HG03558 (cell line): ENCODE measurements at regions not wholly inside any gene's neighbourhood (a gene's known extent, or its start where the extent isn't known, plus 50 kb on each side); places are given as distances from the start of the nearest gene placed in this dataset.
"Not testable (repeated sequence)": the region's sequence is repeated elsewhere in the genome, so short reads cannot be mapped to it uniquely, and the experiment has no call there.

Source experiments
- ATAC-seq: cut with Tn5 transposase; IDR thresholded peaks from one replicate; pipeline ENCODE4 v1.9.1; 2021; ENCODE audit warnings: moderate number of reproducible peaks; ENCODE audit not compliant: unreplicated experiment; ENCODE audit errors: extremely low read depth

- no peak for ATAC-seq
Observed at GRCh38 chrX:118250445-118250844, 95.5 kb upstream of the WDR44 start.

DNA sequence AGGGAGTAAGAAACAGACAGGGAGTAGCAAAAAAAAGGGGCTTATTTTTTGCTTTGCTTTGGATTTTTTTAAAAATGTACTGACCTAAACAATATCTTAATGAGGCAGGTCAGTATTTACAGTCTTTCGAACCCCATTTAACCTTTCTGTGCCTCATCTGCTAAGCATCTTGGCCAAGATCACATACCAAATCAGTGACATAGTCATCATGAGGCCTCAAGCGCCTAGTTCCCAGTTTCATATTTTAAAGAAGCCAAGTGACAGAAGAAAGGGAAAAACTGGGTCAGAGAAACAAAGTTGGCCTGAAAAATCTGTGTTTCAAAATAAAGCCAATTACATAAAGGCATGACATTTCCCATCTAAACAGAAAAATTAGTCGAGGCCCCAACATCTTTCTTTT is 94.6 kb upstream of the WDR44 start:
- no peak for ATAC-seq

DNA sequence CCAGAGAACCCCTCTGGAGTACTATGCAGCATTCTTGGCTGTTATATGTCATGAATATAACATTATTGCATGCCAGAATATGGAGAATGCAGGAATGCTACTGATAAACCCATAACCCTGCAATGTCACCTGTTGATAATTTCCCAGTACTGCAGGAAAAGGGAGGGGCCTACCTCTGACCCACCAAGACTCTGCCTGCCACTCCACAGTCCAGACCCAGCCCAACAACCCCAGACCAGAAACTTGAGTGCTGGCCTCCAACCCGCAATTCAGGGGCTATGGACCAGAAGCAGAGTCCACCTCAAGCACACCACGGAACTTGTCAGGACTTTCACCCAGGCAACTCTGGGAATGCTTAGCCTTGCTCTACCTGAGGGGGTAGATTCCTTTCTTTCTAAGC is 92.9 kb upstream of the WDR44 start:
- no peak for ATAC-seq

DNA sequence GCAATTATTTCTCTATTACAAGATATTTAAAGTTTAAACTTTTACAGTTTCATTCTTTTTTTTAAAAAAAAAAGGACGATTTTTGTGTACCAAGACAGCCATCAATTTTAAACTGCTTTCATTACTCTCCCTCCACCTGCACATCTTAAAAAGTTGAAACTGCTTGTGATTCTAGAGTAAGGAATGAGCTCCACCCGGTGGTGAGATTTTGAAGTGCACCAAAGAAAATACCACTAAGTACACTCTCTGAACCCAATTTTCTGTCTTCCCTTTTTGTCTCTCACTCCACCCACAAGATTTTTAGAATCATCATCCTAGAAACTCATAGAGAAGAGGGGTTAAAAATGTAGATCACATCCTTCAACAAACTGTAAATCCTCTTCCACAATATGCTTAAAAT is 91.3 kb upstream of the WDR44 start:
- ATAC-seq: peak; percentile 47

GRCh38 chrX:118255921-118256320 is 90.0 kb upstream of the WDR44 start:
- no peak for ATAC-seq

DNA sequence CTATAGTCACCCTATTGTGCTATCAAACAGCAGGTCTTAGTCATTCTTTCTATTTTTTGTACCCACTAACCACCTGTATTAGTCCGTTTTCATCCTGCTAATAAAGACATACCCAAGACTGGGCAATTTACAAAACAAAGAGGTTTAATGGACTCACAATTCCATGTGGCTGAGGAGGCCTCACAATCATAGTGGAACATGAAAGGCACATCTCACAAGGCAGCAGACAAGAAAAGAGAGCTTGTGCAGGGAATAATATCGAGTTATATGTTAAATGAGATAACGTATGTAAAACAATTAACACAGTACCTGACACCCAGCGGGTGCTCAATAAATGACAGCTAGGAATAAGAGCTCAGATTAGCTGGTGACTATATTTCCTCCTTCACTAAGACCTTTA is 88.1 kb upstream of the WDR44 start:
- no peak for ATAC-seq

GRCh38 chrX:118259213-118259612 is 86.7 kb upstream of the WDR44 start:
- ATAC-seq: no peak

DNA sequence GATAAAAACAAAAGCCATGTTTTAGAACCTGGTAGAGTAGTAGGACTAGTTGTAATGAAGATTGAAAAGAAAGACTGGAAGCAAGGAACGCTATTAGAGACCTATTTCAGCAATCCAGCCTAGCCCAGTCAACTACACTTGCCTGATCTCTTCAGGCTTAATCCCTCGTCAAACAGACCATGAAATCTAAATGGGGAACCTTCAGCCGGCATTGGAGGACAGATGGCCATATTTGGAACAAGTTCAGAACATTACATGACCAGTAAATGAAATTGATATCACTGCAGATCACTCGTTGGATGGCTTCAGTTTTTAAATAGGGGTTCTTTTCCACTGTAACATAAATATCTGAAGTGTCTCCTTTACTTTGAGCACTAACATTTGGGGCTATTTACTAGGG is 84.8 kb upstream of the WDR44 start:
- ATAC-seq: no peak

- no peak for ATAC-seq
Observed at GRCh38 chrX:118271775-118272174, 74.1 kb upstream of the WDR44 start.

GRCh38 chrX:118272242-118272641 is 73.7 kb upstream of the WDR44 start:
- ATAC-seq: no peak

GRCh38 chrX:118286066-118286762 is 59.7 kb upstream of the WDR44 start:
- no peak for ATAC-seq

DNA sequence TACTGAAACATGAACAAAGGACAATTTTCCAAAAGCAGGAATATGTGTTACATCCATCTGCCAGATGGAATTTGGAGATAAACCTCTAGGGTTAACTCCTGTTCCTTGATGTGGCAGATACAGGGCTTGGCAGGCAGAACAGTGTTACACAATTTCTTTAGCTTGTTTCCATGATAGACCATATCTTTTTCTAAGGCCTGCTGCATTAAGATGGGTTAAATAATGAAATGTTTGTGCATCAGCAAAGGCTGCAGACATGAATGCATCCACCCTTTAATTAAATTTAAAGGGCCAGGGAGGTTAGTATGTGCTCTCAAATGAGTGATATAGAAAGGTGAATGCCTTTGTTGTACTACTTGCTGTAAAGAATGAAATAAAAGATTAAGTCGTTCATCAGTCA is 50.1 kb upstream of the WDR44 start:
- ATAC-seq: not testable (repeated sequence)
